Gastroesophageal sphincter (tissue), 3 donors: ENCODE measurements at regions not wholly inside any gene's neighbourhood (a gene's known extent, or its start where the extent isn't known, plus 50 kb on each side); places are given as distances from the start of the nearest gene placed in this dataset.

Experiments used
- CTCF ChIP-seq, 4 experiments: fragments of 200-600 bp in 2 of 4; fragments of 450-650 bp in 2 of 4; sonication (generic) in 1 of 4; IDR thresholded peaks; one replicate each; pipeline ENCODE4 v1.5.1; 2017 to 2019; ENCODE audit warnings: antibody characterized with exemption in 4 of 4, mild to moderate bottlenecking in 2 of 4, moderate library complexity in 2 of 4
- POLR2AphosphoS5 ChIP-seq: sonication (generic); formaldehyde crosslinking; IDR thresholded peaks from one replicate; pipeline ENCODE4 v1.6.1; 2017; ENCODE audit warnings: antibody characterized with exemption

GRCh38 chr6:167235005-167235404 is 56.1 kb upstream of the UNC93A start:
- no peak for TF ChIP-seq CTCF (IDR thresholded peaks at IDR 0.05)
- no peak for TF ChIP-seq POLR2AphosphoS5
